Epithelial cell of proximal tubule (primary cell): ENCODE measurements at regions not wholly inside any gene's neighbourhood (a gene's known extent, or its start where the extent isn't known, plus 50 kb on each side); places are given as distances from the start of the nearest gene placed in this dataset.

Source experiments
- DNase-seq: peaks from one replicate; pipeline ENCODE4 v3.0.0-alpha.2; 2011; ENCODE audit warnings: low read depth
- H3K4me3 ChIP-seq: 2 replicates; pipeline ENCODE4 v1.5.1; 2011; ENCODE audit warnings: low read depth, mild to moderate bottlenecking, low read length
- CTCF ChIP-seq: conservative IDR thresholded peaks from 2 replicates; pipeline ENCODE4 v1.5.1; 2012; ENCODE audit warnings: low read depth, mild to moderate bottlenecking, low read length

- TF ChIP-seq CTCF, result no peak
- DNase-seq, result no peak
- H3K4me3 ChIP-seq, result no peak overlapping the region
Measured at GRCh38 chr13:87093399-87093798, 577.8 kb upstream of the SLITRK5 start.

- H3K4me3 ChIP-seq, result no peak overlapping the region
- no peak for TF ChIP-seq CTCF
- DNase-seq, result no peak
Measured at GRCh38 chr13:87094646-87095045, 576.5 kb upstream of the SLITRK5 start.

- no peak for TF ChIP-seq CTCF
- no peak for DNase-seq
- H3K4me3 ChIP-seq, result no peak overlapping the region
Measured at GRCh38 chr13:87100431-87100830, 570.7 kb upstream of the SLITRK5 start.

- DNase-seq, result no peak
- TF ChIP-seq CTCF, result no peak
Measured at GRCh38 chr13:87107651-87108050, 563.5 kb upstream of the SLITRK5 start.

GRCh38 chr13:87120476-87120875, 550.7 kb upstream of the SLITRK5 start:
- TF ChIP-seq CTCF, result no peak
- no peak for DNase-seq

More at GRCh38 chr13:87107651-87108050, 563.5 kb upstream of the SLITRK5 start:
- H3K4me3 ChIP-seq, result no peak overlapping the region

GRCh38 chr13:87122551-87122950, 548.6 kb upstream of the SLITRK5 start:
- DNase-seq, result no peak
- no peak for TF ChIP-seq CTCF
- H3K4me3 ChIP-seq, result no peak overlapping the region

More at GRCh38 chr13:87120476-87120875, 550.7 kb upstream of the SLITRK5 start:
- H3K4me3 ChIP-seq, result no peak overlapping the region

GRCh38 chr13:87123987-87124784, 547.0 kb upstream of the SLITRK5 start:
- DNase-seq, result peak; percentile 99
- TF ChIP-seq CTCF, result no peak
- H3K4me3 ChIP-seq, result no peak overlapping the region
